ENCODE measurements at regions not wholly inside any gene's neighbourhood (a gene's known extent, or its start where the extent isn't known, plus 50 kb on each side); places are given as distances from the start of the nearest gene placed in this dataset.

DNA sequence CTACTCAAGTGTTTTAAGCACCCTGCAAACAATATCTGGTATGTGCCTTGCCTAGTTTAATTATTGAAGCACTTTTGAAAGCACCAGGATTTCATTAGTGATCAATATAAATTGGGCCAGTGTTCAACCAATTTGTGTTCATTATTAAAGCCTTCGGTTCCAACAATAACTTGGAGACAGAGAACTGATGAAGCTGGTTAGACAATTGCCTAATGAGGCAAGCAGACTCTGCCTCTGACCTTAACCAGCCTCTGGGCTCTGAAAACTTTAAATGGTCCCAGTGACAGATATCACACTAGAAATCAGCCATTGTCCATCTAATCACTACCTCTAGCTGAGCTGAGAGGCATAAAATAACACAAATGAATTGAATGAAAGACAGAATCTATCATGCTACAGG lies 139.9 kb upstream of the CNTN6 start:
- TF ChIP-seq, protein P1, sequence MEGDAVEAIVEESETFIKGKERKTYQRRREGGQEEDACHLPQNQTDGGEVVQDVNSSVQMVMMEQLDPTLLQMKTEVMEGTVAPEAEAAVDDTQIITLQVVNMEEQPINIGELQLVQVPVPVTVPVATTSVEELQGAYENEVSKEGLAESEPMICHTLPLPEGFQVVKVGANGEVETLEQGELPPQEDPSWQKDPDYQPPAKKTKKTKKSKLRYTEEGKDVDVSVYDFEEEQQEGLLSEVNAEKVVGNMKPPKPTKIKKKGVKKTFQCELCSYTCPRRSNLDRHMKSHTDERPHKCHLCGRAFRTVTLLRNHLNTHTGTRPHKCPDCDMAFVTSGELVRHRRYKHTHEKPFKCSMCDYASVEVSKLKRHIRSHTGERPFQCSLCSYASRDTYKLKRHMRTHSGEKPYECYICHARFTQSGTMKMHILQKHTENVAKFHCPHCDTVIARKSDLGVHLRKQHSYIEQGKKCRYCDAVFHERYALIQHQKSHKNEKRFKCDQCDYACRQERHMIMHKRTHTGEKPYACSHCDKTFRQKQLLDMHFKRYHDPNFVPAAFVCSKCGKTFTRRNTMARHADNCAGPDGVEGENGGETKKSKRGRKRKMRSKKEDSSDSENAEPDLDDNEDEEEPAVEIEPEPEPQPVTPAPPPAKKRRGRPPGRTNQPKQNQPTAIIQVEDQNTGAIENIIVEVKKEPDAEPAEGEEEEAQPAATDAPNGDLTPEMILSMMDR (IDR thresholded peaks at IDR 0.05; ENCODE audit: control extremely low read depth in 1 of 3, insufficient read depth in 1 of 3, low read depth in 1 of 3, low read length in 3 of 3), result no peak
- TF ChIP-seq CHD1 (IDR thresholded peaks at IDR 0.05; ENCODE audit: low read depth, low read length), result no peak
- no peak for TF ChIP-seq POLR2AphosphoS5 (IDR thresholded peaks at IDR 0.05; ENCODE audit: low read depth, low read length)
- no peak for TF ChIP-seq ATF3 (IDR thresholded peaks at IDR 0.05; ENCODE audit: insufficient read depth, low read depth, low read length)
- no peak for TF ChIP-seq MAFK (IDR thresholded peaks at IDR 0.05; ENCODE audit: low read depth, low read length)
- TF ChIP-seq POLR2A (IDR thresholded peaks at IDR 0.05; ENCODE audit: control extremely low read depth in 1 of 2, low read depth in 2 of 2, low read length in 2 of 2), result no peak
- TF ChIP-seq GTF2F1 (IDR thresholded peaks at IDR 0.05; ENCODE audit: borderline replicate concordance, low read depth, low read length), result no peak
- TF ChIP-seq SP2 (IDR thresholded peaks at IDR 0.05; ENCODE audit: low read length), result no peak
- TF ChIP-seq EP300 (IDR thresholded peaks at IDR 0.05; ENCODE audit: borderline replicate concordance in 1 of 2, low read depth in 2 of 2, low read length in 2 of 2), result no peak
- no peak for TF ChIP-seq FOSL1 (IDR thresholded peaks at IDR 0.05; ENCODE audit: insufficient read depth, low read depth, low read length)
- no peak for TF ChIP-seq SIN3A (conservative IDR thresholded peaks at IDR 0.05 in 1 of 2, IDR thresholded peaks at IDR 0.05 in 1 of 2; ENCODE audit: low read depth in 1 of 2, low read length in 2 of 2)
- no peak for TF ChIP-seq RAD21 (IDR thresholded peaks at IDR 0.05 in 1 of 2, conservative IDR thresholded peaks at IDR 0.05 in 1 of 2; ENCODE audit: low read depth in 2 of 2, low read length in 2 of 2)
- no peak for TF ChIP-seq SP1 (IDR thresholded peaks at IDR 0.05; ENCODE audit: low read depth, low read length)
- no peak for TF ChIP-seq RFX5 (IDR thresholded peaks at IDR 0.05; ENCODE audit: borderline replicate concordance, low read depth, low read length)

Data from H1 (cell line).